ENCODE measurements at regions not wholly inside any gene's neighbourhood (a gene's known extent, or its start where the extent isn't known, plus 50 kb on each side); places are given as distances from the start of the nearest gene placed in this dataset.

DNA sequence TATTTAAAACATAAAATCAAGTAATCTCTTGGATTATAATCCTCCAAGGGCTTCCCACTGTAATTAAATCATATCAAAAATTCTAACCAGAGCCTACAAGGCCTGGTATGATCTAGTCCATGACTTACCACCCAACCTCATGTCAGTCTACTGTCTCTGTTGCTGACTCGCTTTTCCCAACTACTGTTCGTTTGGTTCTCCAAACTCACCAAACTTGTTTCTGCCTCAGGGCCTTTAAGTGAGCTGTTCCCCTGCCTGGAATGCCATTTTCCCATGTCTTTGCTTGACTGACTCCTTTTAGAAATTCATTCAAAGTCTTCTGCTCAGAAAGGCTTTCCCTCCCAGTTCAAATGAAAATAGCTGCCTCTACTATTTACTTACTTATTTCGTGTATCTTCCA, 95.9 kb downstream of the ZC3H11B start:
- Histone ChIP-seq H3K36me3 (no peaks in the 10 kb centered on the region), H3K4me3 (no peak overlapping the region), H3K27ac (no peak overlapping the region), H3K27me3 (no peaks in the 10 kb centered on the region), H3K9ac (ENCODE audit: low read depth in 2 of 2, low read length in 2 of 2) (no peak overlapping the region), H3K9me3 (no peaks in the 10 kb centered on the region), H3K4me1 (no peaks in the 10 kb centered on the region)
- no peak for DNase-seq
- intact Hi-C loops (cut with DNase I), result no loop called here
- TF ChIP-seq, protein P1, sequence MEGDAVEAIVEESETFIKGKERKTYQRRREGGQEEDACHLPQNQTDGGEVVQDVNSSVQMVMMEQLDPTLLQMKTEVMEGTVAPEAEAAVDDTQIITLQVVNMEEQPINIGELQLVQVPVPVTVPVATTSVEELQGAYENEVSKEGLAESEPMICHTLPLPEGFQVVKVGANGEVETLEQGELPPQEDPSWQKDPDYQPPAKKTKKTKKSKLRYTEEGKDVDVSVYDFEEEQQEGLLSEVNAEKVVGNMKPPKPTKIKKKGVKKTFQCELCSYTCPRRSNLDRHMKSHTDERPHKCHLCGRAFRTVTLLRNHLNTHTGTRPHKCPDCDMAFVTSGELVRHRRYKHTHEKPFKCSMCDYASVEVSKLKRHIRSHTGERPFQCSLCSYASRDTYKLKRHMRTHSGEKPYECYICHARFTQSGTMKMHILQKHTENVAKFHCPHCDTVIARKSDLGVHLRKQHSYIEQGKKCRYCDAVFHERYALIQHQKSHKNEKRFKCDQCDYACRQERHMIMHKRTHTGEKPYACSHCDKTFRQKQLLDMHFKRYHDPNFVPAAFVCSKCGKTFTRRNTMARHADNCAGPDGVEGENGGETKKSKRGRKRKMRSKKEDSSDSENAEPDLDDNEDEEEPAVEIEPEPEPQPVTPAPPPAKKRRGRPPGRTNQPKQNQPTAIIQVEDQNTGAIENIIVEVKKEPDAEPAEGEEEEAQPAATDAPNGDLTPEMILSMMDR (IDR thresholded peaks at IDR 0.05), result no peak

DNA sequence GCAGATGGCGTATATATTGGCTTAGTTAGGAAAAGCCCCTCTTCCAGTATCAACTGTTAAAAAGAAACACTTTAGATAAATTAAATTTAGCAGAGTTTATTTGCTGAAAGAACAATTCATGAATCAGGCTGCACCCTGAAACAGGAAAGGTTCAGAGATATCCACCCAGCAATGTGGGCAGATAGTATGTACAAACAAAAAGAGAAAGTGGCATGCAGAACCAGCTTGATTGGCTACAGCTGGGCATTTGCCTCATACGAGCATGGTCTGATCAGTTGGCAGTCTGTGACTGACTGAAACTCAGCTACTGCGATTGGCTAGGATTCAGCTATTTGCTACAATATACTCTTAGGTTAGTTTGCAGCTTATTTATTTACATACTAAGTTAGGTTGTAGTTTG, 98.2 kb downstream of the ZC3H11B start:
- intact Hi-C loops (cut with DNase I), result no loop called here
- TF ChIP-seq, protein P1 (IDR thresholded peaks at IDR 0.05), result no peak
- Histone ChIP-seq H3K9me3 (no peaks in the 10 kb centered on the region), H3K9ac (ENCODE audit: low read depth in 2 of 2, low read length in 2 of 2) (no peak overlapping the region), H3K4me3 (no peak overlapping the region), H3K4me1 (no peaks in the 10 kb centered on the region), H3K36me3 (no peaks in the 10 kb centered on the region), H3K27ac (no peak overlapping the region), H3K27me3 (no peaks in the 10 kb centered on the region)
- DNase-seq, result no peak

DNA sequence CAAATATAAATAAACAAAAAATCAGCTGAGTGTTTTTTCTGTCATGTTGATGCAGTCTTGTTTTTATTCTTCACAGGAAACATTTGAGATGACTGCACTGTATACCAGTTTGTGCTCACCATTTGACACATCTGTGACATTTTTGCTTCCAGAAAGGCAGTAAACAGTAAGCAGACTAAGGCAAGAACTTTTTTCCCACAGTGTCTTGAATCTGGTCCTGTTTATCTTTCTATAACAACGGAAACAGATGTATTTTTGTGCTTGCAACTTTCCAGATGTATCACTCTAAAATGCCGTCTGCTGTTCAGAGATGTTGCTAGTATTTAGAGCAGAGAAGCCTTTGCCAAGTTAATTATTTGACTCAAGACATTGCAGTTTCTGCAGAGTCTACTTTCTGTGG, 105.5 kb downstream of the ZC3H11B start:
- TF ChIP-seq, protein P1 (IDR thresholded peaks at IDR 0.05), result no peak
- no peak for DNase-seq

DNA sequence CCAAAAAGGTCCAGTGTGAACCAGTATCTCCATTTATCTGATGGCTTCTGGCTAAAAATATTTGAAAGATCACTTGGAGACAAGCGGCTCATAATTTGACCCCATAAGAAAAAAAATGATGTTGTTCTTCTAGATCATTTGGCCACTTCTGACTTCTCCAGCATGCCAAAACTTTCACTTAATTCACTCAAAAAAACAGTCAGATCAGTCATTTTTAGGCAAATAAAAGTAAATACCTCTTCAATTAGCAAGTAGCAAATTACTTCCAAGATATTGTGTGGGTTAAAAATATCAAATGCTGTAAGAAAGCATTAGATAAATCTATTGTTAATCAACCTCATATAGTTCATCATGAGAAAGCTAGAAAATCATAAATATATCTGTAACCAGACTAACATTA, 106.0 kb downstream of the ZC3H11B start:
- no peaks in the 10 kb centered on the region for H3K36me3 ChIP-seq
- H3K4me1 ChIP-seq, result no peaks in the 10 kb centered on the region
- no peaks in the 10 kb centered on the region for H3K27me3 ChIP-seq
- TF ChIP-seq, protein P1 (IDR thresholded peaks at IDR 0.05), result no peak
- no peak overlapping the region for H3K9ac ChIP-seq (ENCODE audit: low read depth in 2 of 2, low read length in 2 of 2)
- no peaks in the 10 kb centered on the region for H3K9me3 ChIP-seq
- intact Hi-C loops (cut with DNase I), result no loop called here
- no peak for DNase-seq
- no peak overlapping the region for H3K27ac ChIP-seq
- no peak overlapping the region for H3K4me3 ChIP-seq

More for the DNA sequence above, 105.5 kb downstream of the ZC3H11B start:
- intact Hi-C loops (cut with DNase I), result no loop called here
- Histone ChIP-seq H3K27ac (no peak overlapping the region), H3K9ac (ENCODE audit: low read depth in 2 of 2, low read length in 2 of 2) (no peak overlapping the region), H3K9me3 (no peaks in the 10 kb centered on the region), H3K4me1 (no peaks in the 10 kb centered on the region), H3K36me3 (no peaks in the 10 kb centered on the region), H3K4me3 (no peak overlapping the region), H3K27me3 (no peaks in the 10 kb centered on the region)

DNA sequence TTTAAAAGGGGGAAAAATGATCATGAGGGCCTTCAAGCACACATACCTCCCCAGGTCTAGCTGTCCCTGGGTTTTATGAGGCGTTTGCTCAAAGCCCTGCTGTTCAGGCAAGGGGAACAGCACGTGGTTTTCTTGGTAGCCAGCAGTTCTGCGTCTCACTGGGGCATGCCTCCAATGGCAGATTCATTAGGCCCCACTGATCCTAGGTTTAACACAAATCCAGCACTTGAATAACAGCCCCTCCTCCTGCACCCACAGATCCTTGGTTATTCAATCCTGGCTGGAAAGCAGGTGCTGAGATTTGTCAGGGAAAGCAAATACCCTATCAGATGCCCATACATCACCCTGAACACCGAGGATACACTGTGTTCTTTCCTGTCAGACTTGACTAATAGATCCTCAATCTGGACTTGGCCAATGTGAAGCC, 106.4 kb downstream of the ZC3H11B start:
- Histone ChIP-seq H3K9me3 (no peaks in the 10 kb centered on the region), H3K4me1 (no peaks in the 10 kb centered on the region), H3K27ac (no peak overlapping the region), H3K4me3 (no peak overlapping the region), H3K36me3 (no peaks in the 10 kb centered on the region), H3K27me3 (no peaks in the 10 kb centered on the region), H3K9ac (ENCODE audit: low read depth in 2 of 2, low read length in 2 of 2) (no peak overlapping the region)
- TF ChIP-seq, protein P1 (IDR thresholded peaks at IDR 0.05), result no peak
- intact Hi-C loops (cut with DNase I), result no loop called here
- no peak for DNase-seq

DNA sequence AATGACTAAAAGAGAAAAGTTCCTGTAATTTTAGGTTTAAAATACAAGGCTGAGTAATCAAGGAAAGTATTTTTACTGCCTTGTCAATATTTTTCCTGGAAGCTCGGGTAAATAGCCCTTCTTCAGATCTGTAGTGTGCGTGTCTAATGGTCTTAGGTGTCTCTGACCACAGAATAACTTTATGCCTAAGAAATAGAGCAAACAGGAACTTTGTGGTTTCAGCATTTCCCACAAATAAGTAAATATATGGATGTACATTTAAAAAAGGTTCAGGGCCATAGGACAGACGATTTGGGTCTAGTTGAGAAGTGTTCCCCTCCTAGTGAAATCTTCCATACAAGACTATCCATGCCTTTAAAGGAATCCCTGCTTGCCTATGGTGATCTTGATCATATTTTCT, 107.0 kb downstream of the ZC3H11B start:
- intact Hi-C loops (cut with DNase I), result no loop called here

More for the DNA sequence above, 107.0 kb downstream of the ZC3H11B start:
- DNase-seq, result no peak
- no peaks in the 10 kb centered on the region for H3K9me3 ChIP-seq
- TF ChIP-seq, protein P1 (IDR thresholded peaks at IDR 0.05), result no peak
- H3K27me3 ChIP-seq, result no peaks in the 10 kb centered on the region
- no peaks in the 10 kb centered on the region for H3K4me1 ChIP-seq
- H3K36me3 ChIP-seq, result no peaks in the 10 kb centered on the region
- H3K9ac ChIP-seq (ENCODE audit: low read depth in 2 of 2, low read length in 2 of 2), result no peak overlapping the region
- no peak overlapping the region for H3K27ac ChIP-seq
- no peak overlapping the region for H3K4me3 ChIP-seq

Data from colonic mucosa (tissue), 4 donors.